GM19351 (cell line): ENCODE measurements at regions not wholly inside any gene's neighbourhood (a gene's known extent, or its start where the extent isn't known, plus 50 kb on each side); places are given as distances from the start of the nearest gene placed in this dataset.
"Not testable (repeated sequence)": the region's sequence is repeated elsewhere in the genome, so short reads cannot be mapped to it uniquely, and the experiment has no call there.

ENCODE experiments used
- ATAC-seq: cut with Tn5 transposase; IDR thresholded peaks from one replicate; pipeline ENCODE4 v1.9.1; 2021; ENCODE audit warnings: mild to moderate bottlenecking, moderate library complexity; ENCODE audit not compliant: unreplicated experiment

GRCh38 chr16:22675745-22676540, 138.0 kb upstream of the HS3ST2 start:
- ATAC-seq = no peak

- ATAC-seq = no peak
These were observed 136.7 kb upstream of the HS3ST2 start for GRCh38 chr16:22677024-22677830.

- ATAC-seq = no peak
These were observed 135.7 kb upstream of the HS3ST2 start for GRCh38 chr16:22678311-22678710.

GRCh38 chr16:22681554-22682291, 132.2 kb upstream of the HS3ST2 start:
- no peak for ATAC-seq

GRCh38 chr16:22683258-22683657, 130.7 kb upstream of the HS3ST2 start:
- no peak for ATAC-seq

GRCh38 chr16:22683730-22684573, 130.0 kb upstream of the HS3ST2 start:
- ATAC-seq = no peak

GRCh38 chr16:22684574-22685458, 129.1 kb upstream of the HS3ST2 start:
- no peak for ATAC-seq

- ATAC-seq = no peak
These were observed 128.5 kb upstream of the HS3ST2 start for GRCh38 chr16:22685459-22685830.

GRCh38 chr16:22687031-22687530, 126.9 kb upstream of the HS3ST2 start:
- no peak for ATAC-seq

- ATAC-seq = no peak
These were observed 125.5 kb upstream of the HS3ST2 start for GRCh38 chr16:22688463-22688862.

- no peak for ATAC-seq
These were observed 125.0 kb upstream of the HS3ST2 start for GRCh38 chr16:22688930-22689329.

GRCh38 chr16:22691335-22691734, 122.6 kb upstream of the HS3ST2 start:
- no peak for ATAC-seq

GRCh38 chr16:22692034-22692433, 121.9 kb upstream of the HS3ST2 start:
- no peak for ATAC-seq

GRCh38 chr16:22692916-22693637, 120.9 kb upstream of the HS3ST2 start:
- no peak for ATAC-seq

- no peak for ATAC-seq
These were observed 120.2 kb upstream of the HS3ST2 start for GRCh38 chr16:22693638-22694340.

- ATAC-seq = no peak
These were observed 119.0 kb upstream of the HS3ST2 start for GRCh38 chr16:22694887-22695382.

GRCh38 chr16:22695773-22696172, 118.2 kb upstream of the HS3ST2 start:
- not testable (repeated sequence) for ATAC-seq

- no peak for ATAC-seq
These were observed 114.6 kb upstream of the HS3ST2 start for GRCh38 chr16:22699356-22699755.
